ENCODE measurements at regions not wholly inside any gene's neighbourhood (a gene's known extent, or its start where the extent isn't known, plus 50 kb on each side); places are given as distances from the start of the nearest gene placed in this dataset.

GRCh38 chr6:23940466-23940865 is 185.5 kb upstream of the NRSN1 start:
- H3K27me3 ChIP-seq = no peaks in the 10 kb centered on the region
- no peak overlapping the region for H3K4me3 ChIP-seq
- H3K27ac ChIP-seq = no peak overlapping the region
- no peak for DNase-seq (ENCODE audit: low spot score in 2 of 2)
- no peaks in the 10 kb centered on the region for H3K4me1 ChIP-seq
- TF ChIP-seq POLR2A (IDR thresholded peaks at IDR 0.05) (no peak), EP300 (IDR thresholded peaks at IDR 0.05) (no peak), CTCF (IDR thresholded peaks at IDR 0.05) (no peak)
- H3K36me3 ChIP-seq = no peaks in the 10 kb centered on the region
- H3K9me3 ChIP-seq = no peaks in the 10 kb centered on the region

GRCh38 chr6:23951691-23952090 is 174.3 kb upstream of the NRSN1 start:
- no peak overlapping the region for H3K27ac ChIP-seq
- DNase-seq (ENCODE audit: low spot score in 2 of 2) = no peak
- no peaks in the 10 kb centered on the region for H3K4me1 ChIP-seq
- no peaks in the 10 kb centered on the region for H3K36me3 ChIP-seq
- no peaks in the 10 kb centered on the region for H3K27me3 ChIP-seq
- TF ChIP-seq CTCF (IDR thresholded peaks at IDR 0.05) = no peak
- TF ChIP-seq POLR2A (IDR thresholded peaks at IDR 0.05) = no peak
- TF ChIP-seq EP300 (IDR thresholded peaks at IDR 0.05) = no peak
- H3K4me3 ChIP-seq = no peak overlapping the region
- WGBS, 2 donors = 72 to 84% methylated on average over 2 of the region's 2 CpGs
- no peaks in the 10 kb centered on the region for H3K9me3 ChIP-seq

- Histone ChIP-seq H3K27me3 (no peaks in the 10 kb centered on the region), H3K9me3 (no peaks in the 10 kb centered on the region), H3K36me3 (no peaks in the 10 kb centered on the region), H3K4me1 (no peaks in the 10 kb centered on the region), H3K27ac (no peak overlapping the region), H3K4me3 (no peak overlapping the region)
- no peak for DNase-seq (ENCODE audit: low spot score in 2 of 2)
- TF ChIP-seq EP300 (IDR thresholded peaks at IDR 0.05) (no peak), CTCF (IDR thresholded peaks at IDR 0.05) (no peak), POLR2A (IDR thresholded peaks at IDR 0.05) (no peak)
- WGBS, 2 donors = 62 to 74% methylated on average over 3 of the region's 3 CpGs
Measured at GRCh38 chr6:23952245-23952644, 173.8 kb upstream of the NRSN1 start.

- DNase-seq (ENCODE audit: low spot score in 2 of 2) = no peak
- Histone ChIP-seq H3K36me3 (no peaks in the 10 kb centered on the region), H3K9me3 (no peaks in the 10 kb centered on the region), H3K4me3 (no peak overlapping the region), H3K27me3 (no peaks in the 10 kb centered on the region), H3K27ac (no peak overlapping the region), H3K4me1 (no peaks in the 10 kb centered on the region)
- 55 to 56% methylated on average over 3 of the region's 3 CpGs for WGBS, 2 donors
- TF ChIP-seq POLR2A (IDR thresholded peaks at IDR 0.05) (no peak), CTCF (IDR thresholded peaks at IDR 0.05) (no peak), EP300 (IDR thresholded peaks at IDR 0.05) (no peak)
Measured at GRCh38 chr6:23953976-23954375, 172.0 kb upstream of the NRSN1 start.

- no peak for TF ChIP-seq CTCF (IDR thresholded peaks at IDR 0.05)
- TF ChIP-seq EP300 (IDR thresholded peaks at IDR 0.05) = no peak
- TF ChIP-seq POLR2A (IDR thresholded peaks at IDR 0.05) = no peak
- Histone ChIP-seq H3K9me3 (no peaks in the 10 kb centered on the region), H3K36me3 (no peaks in the 10 kb centered on the region), H3K27ac (no peak overlapping the region), H3K27me3 (no peaks in the 10 kb centered on the region), H3K4me1 (no peaks in the 10 kb centered on the region), H3K4me3 (no peak overlapping the region)
- WGBS, 2 donors = 63 to 70% methylated on average over 3 of the region's 3 CpGs
- DNase-seq (ENCODE audit: low spot score in 2 of 2) = no peak
Measured at GRCh38 chr6:23957017-23957416, 169.0 kb upstream of the NRSN1 start.

Measured in tibial nerve (tissue), 4 donors.